ENCODE measurements at regions not wholly inside any gene's neighbourhood (a gene's known extent, or its start where the extent isn't known, plus 50 kb on each side); places are given as distances from the start of the nearest gene placed in this dataset.
"Not testable (repeated sequence)": the region's sequence is repeated elsewhere in the genome, so short reads cannot be mapped to it uniquely, and the experiment has no call there.

DNA sequence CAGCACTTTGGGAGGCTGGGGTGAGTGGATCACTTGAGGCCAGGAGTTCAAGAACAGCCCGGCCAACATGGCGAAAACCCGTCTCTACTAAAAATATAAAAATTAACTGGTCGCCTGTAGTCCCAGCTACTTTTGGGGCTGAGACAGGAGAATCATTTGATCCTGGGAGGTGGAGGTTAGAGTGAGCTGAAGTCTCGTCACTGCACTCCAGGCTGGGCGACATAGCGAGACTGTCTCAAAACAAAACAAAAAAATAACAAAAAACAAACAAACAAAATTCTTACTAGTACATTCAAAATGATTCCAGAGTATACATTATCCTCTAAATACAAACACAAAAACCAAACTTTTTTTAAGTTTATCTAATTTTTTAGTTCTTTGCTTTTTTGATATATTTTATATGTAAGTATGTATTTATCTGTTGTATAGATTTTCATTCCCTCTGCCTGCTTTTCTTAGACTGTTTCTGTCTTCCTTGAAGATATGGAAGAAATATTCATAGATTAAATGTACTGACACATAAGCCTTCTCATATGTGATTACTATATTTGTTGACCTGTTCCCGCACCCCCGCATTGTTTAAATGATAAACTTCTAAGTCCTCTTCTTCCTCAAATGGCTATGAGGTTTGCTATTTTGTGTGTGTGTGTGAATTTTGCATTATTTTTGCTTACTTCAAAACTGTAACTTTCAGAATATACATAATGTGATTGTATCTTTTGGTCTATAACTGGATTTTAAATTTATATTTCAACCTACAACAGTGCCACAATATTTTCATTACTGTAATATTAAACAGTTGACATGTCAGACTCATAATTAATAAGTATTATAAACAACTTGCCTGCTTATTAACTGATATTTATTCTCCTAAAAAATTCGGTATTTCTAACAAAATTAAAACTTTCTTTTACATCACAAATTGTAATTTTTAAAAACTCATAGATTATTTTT, 1674.1 kb upstream of the B3GALT2 start:
- TF ChIP-seq EZH2 (IDR thresholded peaks at IDR 0.05; ENCODE audit: borderline replicate concordance) (no peak), EZH2phosphoT487 (IDR thresholded peaks at IDR 0.05; ENCODE audit: low read depth, severe bottlenecking, unreplicated experiment) (no peak)
- TF ChIP-seq, protein P1, sequence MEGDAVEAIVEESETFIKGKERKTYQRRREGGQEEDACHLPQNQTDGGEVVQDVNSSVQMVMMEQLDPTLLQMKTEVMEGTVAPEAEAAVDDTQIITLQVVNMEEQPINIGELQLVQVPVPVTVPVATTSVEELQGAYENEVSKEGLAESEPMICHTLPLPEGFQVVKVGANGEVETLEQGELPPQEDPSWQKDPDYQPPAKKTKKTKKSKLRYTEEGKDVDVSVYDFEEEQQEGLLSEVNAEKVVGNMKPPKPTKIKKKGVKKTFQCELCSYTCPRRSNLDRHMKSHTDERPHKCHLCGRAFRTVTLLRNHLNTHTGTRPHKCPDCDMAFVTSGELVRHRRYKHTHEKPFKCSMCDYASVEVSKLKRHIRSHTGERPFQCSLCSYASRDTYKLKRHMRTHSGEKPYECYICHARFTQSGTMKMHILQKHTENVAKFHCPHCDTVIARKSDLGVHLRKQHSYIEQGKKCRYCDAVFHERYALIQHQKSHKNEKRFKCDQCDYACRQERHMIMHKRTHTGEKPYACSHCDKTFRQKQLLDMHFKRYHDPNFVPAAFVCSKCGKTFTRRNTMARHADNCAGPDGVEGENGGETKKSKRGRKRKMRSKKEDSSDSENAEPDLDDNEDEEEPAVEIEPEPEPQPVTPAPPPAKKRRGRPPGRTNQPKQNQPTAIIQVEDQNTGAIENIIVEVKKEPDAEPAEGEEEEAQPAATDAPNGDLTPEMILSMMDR (IDR thresholded peaks at IDR 0.05; ENCODE audit: poor library complexity), result no peak
- WGBS (ENCODE audit: low lambda C conversion rate, missing lambda C conversion rate), result 93% methylated on average over 10 of the region's 10 CpGs

DNA sequence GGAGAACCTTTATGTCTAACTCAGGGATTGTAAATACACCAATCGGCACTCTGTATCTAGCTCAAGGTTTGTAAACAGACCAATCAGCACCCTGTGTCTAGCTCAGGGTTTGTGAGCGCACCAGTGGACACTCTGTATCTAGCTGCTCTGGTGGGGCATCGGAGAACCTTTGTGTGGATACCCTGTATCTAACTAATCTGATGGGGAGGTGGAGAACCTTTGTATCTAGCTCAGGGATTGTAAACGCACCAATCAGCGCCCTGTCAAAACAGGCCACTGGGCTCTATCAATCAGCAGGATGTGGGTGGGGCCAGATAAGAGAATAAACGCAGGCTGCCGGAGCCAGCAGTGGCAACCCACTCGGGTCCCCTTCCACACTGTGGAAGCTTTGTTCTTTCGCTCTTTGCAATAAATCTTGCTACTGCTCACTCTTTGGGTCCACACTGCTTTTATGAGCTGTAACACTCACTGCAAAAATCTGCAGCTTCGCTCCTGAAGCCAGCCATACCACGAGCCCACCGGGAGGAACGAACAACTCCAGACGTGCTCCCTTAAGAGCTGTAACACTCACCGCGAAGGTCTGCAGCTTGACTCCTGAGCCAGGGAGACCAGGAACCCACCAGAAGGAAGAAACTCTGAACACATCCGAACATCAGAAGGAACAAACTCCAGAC, 1673.2 kb upstream of the B3GALT2 start:
- not testable (repeated sequence) for H3K9me2 ChIP-seq (replicated peaks; ENCODE audit: insufficient read depth); H4K20me1 ChIP-seq (ENCODE audit: insufficient read depth, poor library complexity, severe bottlenecking); DNase-seq (ENCODE audit: low spot score); H3K4me2 ChIP-seq; H3K27me3 ChIP-seq; H3K27ac ChIP-seq; H2AFZ ChIP-seq; H3K4me3 ChIP-seq; H3K36me3 ChIP-seq (replicated peaks; ENCODE audit: insufficient read depth, low read depth); H3K79me2 ChIP-seq; H3K9me3 ChIP-seq (ENCODE audit: low read depth); H3K4me1 ChIP-seq (ENCODE audit: insufficient read depth)
- 92% methylated on average over 17 of the region's 17 CpGs for WGBS (ENCODE audit: low lambda C conversion rate, missing lambda C conversion rate)

More for the DNA sequence above, 1674.1 kb upstream of the B3GALT2 start:
- Histone ChIP-seq H2AFZ (no peak overlapping the region), H3K27me3 (no peaks in the 10 kb centered on the region), H3K79me2 (no peaks in the 10 kb centered on the region), H3K4me3 (no peak overlapping the region), H3K9me3 (ENCODE audit: low read depth) (no peaks in the 10 kb centered on the region), H4K20me1 (ENCODE audit: insufficient read depth, poor library complexity, severe bottlenecking) (no peaks in the 10 kb centered on the region), H3K36me3 (replicated peaks; ENCODE audit: insufficient read depth, low read depth) (no peaks in the 10 kb centered on the region), H3K4me2 (no peak overlapping the region), H3K9me2 (replicated peaks; ENCODE audit: insufficient read depth) (no peaks in the 10 kb centered on the region), H3K27ac (no peak overlapping the region), H3K4me1 (ENCODE audit: insufficient read depth) (no peaks in the 10 kb centered on the region)
- DNase-seq (ENCODE audit: low spot score), result no peak

DNA sequence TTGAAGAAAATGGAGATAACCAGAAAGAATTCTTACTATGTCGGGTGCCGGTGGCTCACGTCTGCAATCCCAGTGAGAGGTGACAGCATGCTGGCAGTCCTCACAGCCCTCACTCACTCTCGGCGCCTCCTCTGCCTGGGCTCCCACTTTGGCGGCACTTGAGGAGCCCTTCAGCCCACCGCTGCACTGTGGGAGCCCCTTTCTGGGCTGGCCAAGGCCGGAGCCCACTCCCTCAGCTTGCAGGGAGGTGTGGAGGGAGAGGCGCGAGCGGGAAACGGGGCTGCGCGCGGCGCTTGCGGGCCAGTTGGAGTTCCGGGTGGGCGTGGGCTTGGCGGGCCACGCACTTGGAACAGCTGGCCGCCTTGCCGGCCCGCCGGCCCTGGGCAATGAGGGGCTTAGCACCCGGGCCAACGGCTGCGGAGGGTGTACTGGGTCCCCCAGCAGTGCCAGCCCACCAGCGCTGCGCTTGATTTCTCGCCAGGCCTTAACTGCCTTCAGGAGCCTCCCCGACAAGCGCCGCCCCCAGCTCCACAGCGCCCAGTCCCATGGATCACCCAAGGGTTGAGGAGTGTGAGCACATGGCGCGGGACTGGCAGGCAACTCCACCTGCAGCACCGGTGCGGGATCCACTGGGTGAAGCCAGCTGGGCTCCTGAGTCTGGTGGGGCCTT, 1672.5 kb upstream of the B3GALT2 start:
- H3K4me2 ChIP-seq; H3K36me3 ChIP-seq (replicated peaks; ENCODE audit: insufficient read depth, low read depth); H3K27ac ChIP-seq; H3K4me3 ChIP-seq; H3K9me2 ChIP-seq (replicated peaks; ENCODE audit: insufficient read depth); H2AFZ ChIP-seq; H3K27me3 ChIP-seq; DNase-seq (ENCODE audit: low spot score); H3K9me3 ChIP-seq (ENCODE audit: low read depth); H3K79me2 ChIP-seq; H4K20me1 ChIP-seq (ENCODE audit: insufficient read depth, poor library complexity, severe bottlenecking); H3K4me1 ChIP-seq (ENCODE audit: insufficient read depth): not testable (repeated sequence)
- WGBS (ENCODE audit: low lambda C conversion rate, missing lambda C conversion rate), result 96% methylated on average over 37 of the region's 39 CpGs

DNA sequence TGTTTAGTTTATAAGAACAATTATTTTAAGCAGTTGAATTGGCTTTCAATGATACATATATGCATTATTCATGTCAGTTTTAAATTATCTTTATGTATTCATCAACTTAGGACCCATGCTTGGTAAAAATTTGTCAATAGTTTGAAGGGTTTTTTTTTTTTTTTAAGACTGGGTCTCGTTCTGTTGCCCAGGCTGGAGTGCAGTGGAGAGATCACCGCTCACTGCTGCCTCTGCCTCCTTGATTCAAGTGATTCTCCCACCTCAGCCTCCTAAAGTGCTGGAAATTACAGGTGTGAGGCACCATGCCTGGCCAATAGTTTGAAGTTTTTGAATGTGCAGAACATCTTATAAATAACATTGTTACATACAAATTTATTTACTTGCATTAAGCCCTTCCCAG, 1671.0 kb upstream of the B3GALT2 start:
- Histone ChIP-seq H4K20me1 (ENCODE audit: insufficient read depth, poor library complexity, severe bottlenecking) (no peaks in the 10 kb centered on the region), H3K9me3 (ENCODE audit: low read depth) (no peaks in the 10 kb centered on the region), H3K9me2 (replicated peaks; ENCODE audit: insufficient read depth) (no peaks in the 10 kb centered on the region), H3K4me3 (no peak overlapping the region), H3K27ac (no peak overlapping the region), H2AFZ (no peak overlapping the region), H3K27me3 (no peaks in the 10 kb centered on the region), H3K36me3 (replicated peaks; ENCODE audit: insufficient read depth, low read depth) (no peaks in the 10 kb centered on the region), H3K4me1 (ENCODE audit: insufficient read depth) (no peaks in the 10 kb centered on the region), H3K4me2 (no peak overlapping the region), H3K79me2 (no peaks in the 10 kb centered on the region)
- WGBS (ENCODE audit: low lambda C conversion rate, missing lambda C conversion rate), result 81% methylated on average over 2 of the region's 2 CpGs
- no peak for DNase-seq (ENCODE audit: low spot score)
- no peak for TF ChIP-seq EZH2 (IDR thresholded peaks at IDR 0.05; ENCODE audit: borderline replicate concordance)
- TF ChIP-seq, protein P1 (IDR thresholded peaks at IDR 0.05; ENCODE audit: poor library complexity), result no peak
- TF ChIP-seq EZH2phosphoT487 (IDR thresholded peaks at IDR 0.05; ENCODE audit: low read depth, severe bottlenecking, unreplicated experiment), result no peak
